Psoas muscle (tissue), 7 donors: ENCODE measurements at regions not wholly inside any gene's neighbourhood (a gene's known extent, or its start where the extent isn't known, plus 50 kb on each side); places are given as distances from the start of the nearest gene placed in this dataset.

Source experiments
- ATAC-seq, 4 donors: fragments of 200-7000 bp; cut with Tn5 transposase; one replicate each; pipeline ENCODE4 v1.9.1; 2020; ENCODE audit warnings: moderate library complexity in 3 of 4, mild to moderate bottlenecking in 2 of 4
- DNase-seq, 2 donors: peaks; one replicate each; pipeline ENCODE4 v3.0.0-alpha.2; 2020
- H3K27ac ChIP-seq: fragments of 200-600 bp; one replicate; pipeline ENCODE4 v1.8.0; 2022
- H3K27me3 ChIP-seq, 3 donors: fragments of 200-600 bp in 1 of 3; one replicate each; pipeline versions ENCODE4 v1.6.1 to v1.8.0; 2013 to 2022; ENCODE audit warnings: low read length in 2 of 3, mild to moderate bottlenecking in 2 of 3, moderate library complexity in 1 of 3; ENCODE audit not compliant: insufficient read depth in 3 of 3
- H3K36me3 ChIP-seq, 2 donors: fragments of 200-600 bp in 1 of 2; one replicate each; pipeline versions ENCODE4 v1.6.1 to v1.8.0; 2013 to 2022; ENCODE audit warnings: low read depth in 1 of 2, mild to moderate bottlenecking in 1 of 2, moderate library complexity in 1 of 2; ENCODE audit not compliant: insufficient read depth in 1 of 2
- H3K4me1 ChIP-seq: fragments of 200-600 bp; one replicate; pipeline ENCODE4 v1.8.0; 2022
- H3K4me3 ChIP-seq: fragments of 200-600 bp; one replicate; pipeline ENCODE4 v1.8.0; 2022; ENCODE audit warnings: mild to moderate bottlenecking
- H3K9me3 ChIP-seq: fragments of 200-600 bp; one replicate; pipeline ENCODE4 v1.8.0; 2022
- WGBS, 3 donors: extraction: QIAGEN DNeasy Blood & Tissue Kit; methylation state at CpG; one replicate each; pipeline versions ENCODE4 v1.1.6 to v1.1.7; 2013; 5-methylcytosine and 5-hydroxymethylcytosine counted together
- intact Hi-C, 2 donors: fragments of 100-400 bp; cut with DNase I; formaldehyde crosslinking; loops; one replicate each; pipeline versions ENCODE4 v1.11.0 to v1.14.2; 2022
- TF ChIP-seq, protein P1 (sequence below): fragments of 200-600 bp; IDR thresholded peaks from one replicate; pipeline ENCODE4 v1.8.0; 2022; ENCODE audit warnings: antibody characterized with exemption
- donor health status: healthy with polysubstance abuse.
- donor health status: DM: no; HTN: no; CAD: no; lungs with moderate emphysema.
- donor health status: Bipolar disorder and iron deficiency.
- donor health status: healthy.
- donor health status: DM: yes; HTN: yes; CAD: no.
- donor health status: DM: no; HTN: no; CAD: no.
- donor health status: DM: yes; HTN: yes; CAD: no.

DNA sequence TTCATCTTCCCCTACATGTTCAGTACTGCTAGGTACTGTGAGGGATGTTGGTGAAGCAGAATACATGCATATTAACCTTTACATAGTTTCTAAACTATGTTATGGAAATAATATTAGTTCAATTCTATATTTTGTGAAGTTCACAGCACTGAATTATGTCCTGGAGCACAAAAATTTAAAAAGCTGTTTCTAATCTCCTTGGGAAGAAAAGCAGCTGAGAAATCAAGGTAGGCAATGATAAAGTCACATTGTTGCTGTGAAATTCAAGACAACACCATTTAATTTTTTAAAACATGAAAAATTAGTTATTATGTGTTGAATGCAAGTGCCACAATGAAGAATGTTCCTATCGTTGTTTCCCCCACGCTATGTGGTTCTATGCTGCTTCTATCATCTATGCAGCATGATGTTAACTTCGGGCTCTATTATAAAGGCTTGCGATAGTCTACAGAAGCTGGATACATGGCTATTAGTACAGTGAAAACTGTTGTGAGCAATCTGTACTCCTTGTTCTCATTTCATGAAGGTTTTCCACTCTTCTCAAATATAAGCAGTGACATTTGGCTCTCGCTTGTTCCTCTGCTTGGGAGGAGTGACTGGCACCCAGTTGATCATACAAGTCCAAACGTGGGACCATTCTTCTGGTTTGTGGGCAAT lies 164.3 kb downstream of the AASDHPPT start:
- TF ChIP-seq, protein P1, sequence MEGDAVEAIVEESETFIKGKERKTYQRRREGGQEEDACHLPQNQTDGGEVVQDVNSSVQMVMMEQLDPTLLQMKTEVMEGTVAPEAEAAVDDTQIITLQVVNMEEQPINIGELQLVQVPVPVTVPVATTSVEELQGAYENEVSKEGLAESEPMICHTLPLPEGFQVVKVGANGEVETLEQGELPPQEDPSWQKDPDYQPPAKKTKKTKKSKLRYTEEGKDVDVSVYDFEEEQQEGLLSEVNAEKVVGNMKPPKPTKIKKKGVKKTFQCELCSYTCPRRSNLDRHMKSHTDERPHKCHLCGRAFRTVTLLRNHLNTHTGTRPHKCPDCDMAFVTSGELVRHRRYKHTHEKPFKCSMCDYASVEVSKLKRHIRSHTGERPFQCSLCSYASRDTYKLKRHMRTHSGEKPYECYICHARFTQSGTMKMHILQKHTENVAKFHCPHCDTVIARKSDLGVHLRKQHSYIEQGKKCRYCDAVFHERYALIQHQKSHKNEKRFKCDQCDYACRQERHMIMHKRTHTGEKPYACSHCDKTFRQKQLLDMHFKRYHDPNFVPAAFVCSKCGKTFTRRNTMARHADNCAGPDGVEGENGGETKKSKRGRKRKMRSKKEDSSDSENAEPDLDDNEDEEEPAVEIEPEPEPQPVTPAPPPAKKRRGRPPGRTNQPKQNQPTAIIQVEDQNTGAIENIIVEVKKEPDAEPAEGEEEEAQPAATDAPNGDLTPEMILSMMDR, result no peak
- H3K4me1 ChIP-seq, result no peaks in the 10 kb centered on the region
- H3K36me3 ChIP-seq, result no peaks in the 10 kb centered on the region
- H3K4me3 ChIP-seq, result no peak overlapping the region
- H3K9me3 ChIP-seq, result no peaks in the 10 kb centered on the region
- no peaks in the 10 kb centered on the region for H3K27me3 ChIP-seq
- DNase-seq, result no peak
- intact Hi-C loops, result no loop called here
- no peak for ATAC-seq
- WGBS, 3 donors, result 89 to 93% (median 90%) methylated on average over 6 of the region's 6 CpGs
- no peak overlapping the region for H3K27ac ChIP-seq

DNA sequence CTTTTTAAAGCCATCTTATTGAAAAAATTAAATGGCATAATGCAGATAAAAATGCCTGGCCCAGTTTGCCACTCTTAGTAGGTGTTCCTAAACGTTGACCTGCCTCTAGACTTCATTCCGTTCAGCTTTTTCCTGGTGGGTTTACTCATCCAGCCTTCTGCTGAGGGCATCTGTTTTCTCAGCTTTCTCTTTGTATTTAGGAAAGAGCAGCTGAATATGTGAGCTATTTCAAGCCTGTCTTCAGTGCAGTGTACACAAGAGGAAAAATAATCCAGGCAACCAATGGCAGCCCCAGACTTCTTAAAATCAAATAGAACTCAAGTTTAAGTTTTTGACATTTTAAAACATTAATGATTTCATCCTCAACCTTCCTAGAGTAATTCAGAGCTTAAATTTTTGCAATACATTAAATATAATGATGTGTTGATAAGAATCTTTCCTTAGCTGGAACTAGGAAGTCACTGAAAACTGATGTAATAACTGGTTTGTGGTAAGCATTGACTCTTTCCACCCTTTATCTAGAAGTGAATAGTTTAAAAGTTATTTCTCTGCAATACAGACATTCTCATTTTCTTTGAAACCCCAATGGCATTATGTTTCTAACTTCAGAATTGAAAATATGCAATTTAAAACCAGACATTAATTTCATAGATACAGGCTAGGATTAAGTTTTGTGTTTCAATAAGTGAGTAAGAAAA lies 165.4 kb downstream of the AASDHPPT start:
- intact Hi-C loops, result no loop called here

DNA sequence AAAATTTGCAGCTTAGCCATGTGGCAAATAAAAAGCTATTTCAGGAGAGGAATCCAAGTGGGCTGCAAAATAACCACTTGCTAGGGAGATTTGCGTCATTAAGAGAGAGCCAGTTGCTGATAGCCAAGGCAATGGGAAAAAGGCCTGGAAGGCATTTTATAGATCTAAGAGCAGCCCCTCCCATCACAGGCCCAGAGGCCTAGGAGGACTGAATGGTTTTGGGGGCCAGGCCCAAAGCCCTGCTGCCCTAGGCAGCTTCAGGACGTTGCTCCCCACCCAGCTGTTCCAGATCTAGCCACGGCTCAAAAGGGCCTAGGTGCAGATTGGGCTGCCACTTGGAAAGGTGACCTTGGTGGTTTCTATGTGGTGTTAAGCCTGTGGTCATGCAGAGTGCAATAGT lies 169.0 kb downstream of the AASDHPPT start:
- TF ChIP-seq, protein P1, result no peak
- WGBS, 3 donors, result 61 to 98% (median 91%) methylated on average over 3 of the region's 3 CpGs
- H3K27me3 ChIP-seq, result no peaks in the 10 kb centered on the region
- no peaks in the 10 kb centered on the region for H3K4me1 ChIP-seq
- no peak overlapping the region for H3K27ac ChIP-seq
- H3K36me3 ChIP-seq, result no peaks in the 10 kb centered on the region
- no peaks in the 10 kb centered on the region for H3K9me3 ChIP-seq
- intact Hi-C loops, result no loop called here
- no peak for DNase-seq
- H3K4me3 ChIP-seq, result no peak overlapping the region
- ATAC-seq, result no peak

More for the DNA sequence above, 165.4 kb downstream of the AASDHPPT start:
- TF ChIP-seq, protein P1, result no peak
- DNase-seq, result no peak
- no peak overlapping the region for H3K27ac ChIP-seq
- ATAC-seq, result no peak
- H3K4me1 ChIP-seq, result no peaks in the 10 kb centered on the region
- H3K9me3 ChIP-seq, result no peaks in the 10 kb centered on the region
- H3K4me3 ChIP-seq, result no peak overlapping the region
- 7 to 15% (median 11%) methylated on average over 2 of the region's 2 CpGs for WGBS, 3 donors
- H3K36me3 ChIP-seq, result no peaks in the 10 kb centered on the region
- H3K27me3 ChIP-seq, result no peaks in the 10 kb centered on the region

DNA sequence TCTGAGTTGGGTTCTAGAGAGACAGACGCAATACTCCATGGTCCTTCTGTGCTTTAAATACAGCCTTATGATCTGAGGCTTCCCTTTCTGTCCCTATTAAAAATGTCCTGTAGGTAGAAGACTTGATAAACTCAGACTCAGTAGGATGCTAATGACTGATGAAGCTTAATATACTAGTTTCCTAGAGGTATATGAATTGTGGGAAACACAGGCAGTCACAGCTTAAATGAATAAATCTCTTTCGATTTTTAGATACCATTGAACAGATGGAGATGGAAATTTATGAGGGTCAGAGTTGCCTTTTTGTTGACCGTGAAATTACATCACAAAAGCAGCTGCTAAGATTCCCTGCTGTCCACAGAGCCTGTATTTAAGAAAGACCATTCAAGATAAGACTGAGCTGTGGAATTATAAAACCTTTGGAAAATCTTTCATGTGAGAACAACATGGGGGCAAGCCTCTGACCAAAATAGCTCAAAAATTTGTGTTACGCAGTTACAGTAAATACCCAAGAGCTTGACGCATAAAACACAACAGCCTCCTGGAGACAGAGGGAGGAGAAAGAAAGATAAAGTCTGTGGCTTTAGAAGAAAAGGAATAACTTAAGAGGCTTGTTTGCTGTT lies 172.3 kb downstream of the AASDHPPT start:
- H3K9me3 ChIP-seq, result no peaks in the 10 kb centered on the region
- no peak overlapping the region for H3K27ac ChIP-seq
- intact Hi-C loops, result no loop called here
- no peak overlapping the region for H3K4me3 ChIP-seq
- H3K36me3 ChIP-seq, result no peaks in the 10 kb centered on the region
- H3K27me3 ChIP-seq, result no peaks in the 10 kb centered on the region
- TF ChIP-seq, protein P1, result no peak
- ATAC-seq (no peak), DNase-seq (no peak)
- 18 to 32% (median 21%) methylated on average over 5 of the region's 5 CpGs for whole genome bisulfite sequencing, 3 donors
- no peaks in the 10 kb centered on the region for H3K4me1 ChIP-seq
